K562 (cell line): ENCODE measurements at regions not wholly inside any gene's neighbourhood (a gene's known extent, or its start where the extent isn't known, plus 50 kb on each side); places are given as distances from the start of the nearest gene placed in this dataset.

Experiments used
- ARID3A ChIP-seq: IDR thresholded peaks from 2 replicates; pipeline ENCODE4 v1.6.1; 2012; ENCODE audit warnings: low read depth, low read length, improper control_type of control experiment, borderline replicate concordance
- BACH1 ChIP-seq: fragments of 200-800 bp; sonication (Bioruptor generic); IDR thresholded peaks from 2 replicates; pipeline ENCODE4 v1.6.1; 2016; ENCODE audit warnings: missing genetic modification characterization, missing compliant biosample characterization
- EZH2 ChIP-seq: IDR thresholded peaks from 2 replicates; pipeline ENCODE4 v1.6.1; 2012; ENCODE audit warnings: low read depth, mild to moderate bottlenecking, inconsistent platforms, low read length, borderline replicate concordance
- FOXM1 ChIP-seq, 2 experiments: fragments of 450-650 bp in 1 of 2; sonication (generic) in 1 of 2; formaldehyde crosslinking in 1 of 2; IDR thresholded peaks; 2 replicates each; pipeline versions ENCODE4 v1.6.1 to v1.9.0; 2017 to 2022; ENCODE audit warnings: low read depth in 2 of 2, mild to moderate bottlenecking in 2 of 2, missing genetic modification reagents in 1 of 2, moderate library complexity in 1 of 2
- GABPA ChIP-seq: fragments of 200-800 bp; sonication (Bioruptor generic); conservative IDR thresholded peaks from 2 replicates; pipeline ENCODE4 v1.6.1; 2016; ENCODE audit warnings: low read depth, missing genetic modification characterization, missing compliant biosample characterization
- GATAD2B ChIP-seq: fragments of 450-650 bp; IDR thresholded peaks from 2 replicates; pipeline ENCODE4 v1.6.1; 2017; ENCODE audit warnings: mild to moderate bottlenecking, borderline replicate concordance
- GTF2B ChIP-seq: IDR thresholded peaks from 2 replicates; pipeline ENCODE4 v1.6.1; 2011; ENCODE audit not compliant: insufficient read length; ENCODE audit errors: extremely low read depth
- POLR2G ChIP-seq: fragments of 200-400 bp; formaldehyde crosslinking; IDR thresholded peaks from 2 replicates; pipeline ENCODE4 v1.6.1; 2017; ENCODE audit warnings: low read depth, mild to moderate bottlenecking, antibody characterized with exemption, low read length, moderate library complexity
- RAD21 ChIP-seq, 2 experiments: fragments of 250-450 bp in 1 of 2; fragments of 450-650 bp in 1 of 2; sonication (Bioruptor Pico) in 1 of 2; formaldehyde crosslinking in 1 of 2; IDR thresholded peaks in 1 of 2; conservative IDR thresholded peaks in 1 of 2; 2 replicates each; pipeline versions ENCODE4 v1.4.0 to v1.8.0; 2020 to 2022; ENCODE audit warnings: mild to moderate bottlenecking in 2 of 2, moderate library complexity in 1 of 2
- ZNF76 ChIP-seq: fragments of 250-450 bp; sonication (Bioruptor Pico); IDR thresholded peaks from 2 replicates; pipeline ENCODE4 v1.4.0; 2020; ENCODE audit warnings: mild to moderate bottlenecking, moderate library complexity, borderline replicate concordance
- ZNF780A ChIP-seq: fragments of 250-450 bp; sonication (Bioruptor Pico); IDR thresholded peaks from 2 replicates; pipeline ENCODE4 v1.5.0; 2021; ENCODE audit warnings: mild to moderate bottlenecking
- TF ChIP-seq, protein P1 (sequence below): fragments of 450-650 bp; formaldehyde crosslinking; IDR thresholded peaks from 2 replicates; pipeline ENCODE4 v1.4.0; 2020; ENCODE audit warnings: mild to moderate bottlenecking, mixed read lengths
- TF ChIP-seq, protein P2 (sequence below): fragments of 250-450 bp; sonication (Bioruptor Pico); IDR thresholded peaks from 2 replicates; pipeline ENCODE4 v1.4.0; 2020
- TF ChIP-seq, protein P3 (sequence below): fragments of 250-450 bp; sonication (Bioruptor Pico); IDR thresholded peaks from 2 replicates; pipeline ENCODE4 v1.6.1; 2021; ENCODE audit warnings: mild to moderate bottlenecking

DNA sequence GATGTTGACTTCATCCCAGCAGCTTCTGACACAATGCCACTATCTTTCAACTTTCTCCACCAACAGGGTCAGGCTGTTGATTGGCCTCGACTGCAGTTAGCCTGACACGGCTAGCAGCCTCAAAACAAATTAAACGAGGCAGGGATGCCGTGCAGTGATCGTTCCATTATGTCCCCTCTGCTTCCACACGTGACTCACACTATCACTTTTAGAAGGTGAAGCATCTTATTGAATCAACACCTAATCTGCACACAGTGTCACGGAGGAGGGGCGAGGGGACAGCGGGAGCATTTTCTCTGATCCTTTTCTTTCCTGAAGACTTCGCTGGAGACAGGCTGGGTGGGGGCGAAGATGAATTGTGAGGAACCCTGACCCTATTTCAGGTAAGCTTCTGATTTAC lies 241.9 kb upstream of the ZNF507 start (continued):
- TF ChIP-seq, protein P1, sequence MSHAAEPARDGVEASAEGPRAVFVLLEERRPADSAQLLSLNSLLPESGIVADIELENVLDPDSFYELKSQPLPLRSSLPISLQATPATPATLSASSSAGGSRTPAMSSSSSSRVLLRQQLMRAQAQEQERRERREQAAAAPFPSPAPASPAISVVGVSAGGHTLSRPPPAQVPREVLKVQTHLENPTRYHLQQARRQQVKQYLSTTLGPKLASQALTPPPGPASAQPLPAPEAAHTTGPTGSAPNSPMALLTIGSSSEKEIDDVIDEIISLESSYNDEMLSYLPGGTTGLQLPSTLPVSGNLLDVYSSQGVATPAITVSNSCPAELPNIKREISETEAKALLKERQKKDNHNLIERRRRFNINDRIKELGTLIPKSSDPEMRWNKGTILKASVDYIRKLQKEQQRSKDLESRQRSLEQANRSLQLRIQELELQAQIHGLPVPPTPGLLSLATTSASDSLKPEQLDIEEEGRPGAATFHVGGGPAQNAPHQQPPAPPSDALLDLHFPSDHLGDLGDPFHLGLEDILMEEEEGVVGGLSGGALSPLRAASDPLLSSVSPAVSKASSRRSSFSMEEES (CRISPR knock-in tag) = no peak
- TF ChIP-seq ARID3A (no peak), ZNF76 (no peak), GATAD2B (no peak), RAD21 (CRISPR knock-in tag; conservative IDR thresholded peaks at IDR 0.05 in 1 of 2, IDR thresholded peaks at IDR 0.05 in 1 of 2) (no peak), GTF2B (no peak), EZH2 (no peak), POLR2G (no peak), GABPA (tag) (no peak), ZNF780A (no peak), FOXM1 (IDR thresholded peaks at IDR 0.05; ENCODE audit: low read depth) (no peak), FOXM1 (CRISPR knock-in tag; IDR thresholded peaks at IDR 0.05; ENCODE audit: low read depth) (no peak), BACH1 (no peak)
- TF ChIP-seq, protein P2, sequence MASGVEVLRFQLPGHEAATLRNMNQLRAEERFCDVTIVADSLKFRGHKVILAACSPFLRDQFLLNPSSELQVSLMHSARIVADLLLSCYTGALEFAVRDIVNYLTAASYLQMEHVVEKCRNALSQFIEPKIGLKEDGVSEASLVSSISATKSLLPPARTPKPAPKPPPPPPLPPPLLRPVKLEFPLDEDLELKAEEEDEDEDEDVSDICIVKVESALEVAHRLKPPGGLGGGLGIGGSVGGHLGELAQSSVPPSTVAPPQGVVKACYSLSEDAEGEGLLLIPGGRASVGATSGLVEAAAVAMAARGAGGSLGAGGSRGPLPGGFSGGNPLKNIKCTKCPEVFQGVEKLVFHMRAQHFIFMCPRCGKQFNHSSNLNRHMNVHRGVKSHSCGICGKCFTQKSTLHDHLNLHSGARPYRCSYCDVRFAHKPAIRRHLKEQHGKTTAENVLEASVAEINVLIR (CRISPR knock-in tag) = no peak
- TF ChIP-seq, protein P3, sequence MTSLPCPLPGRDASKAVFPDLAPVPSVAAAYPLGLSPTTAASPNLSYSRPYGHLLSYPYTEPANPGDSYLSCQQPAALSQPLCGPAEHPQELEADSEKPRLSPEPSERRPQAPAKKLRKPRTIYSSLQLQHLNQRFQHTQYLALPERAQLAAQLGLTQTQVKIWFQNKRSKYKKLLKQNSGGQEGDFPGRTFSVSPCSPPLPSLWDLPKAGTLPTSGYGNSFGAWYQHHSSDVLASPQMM (CRISPR knock-in tag) = no peak
